GM19328 (cell line): ENCODE measurements at regions not wholly inside any gene's neighbourhood (a gene's known extent, or its start where the extent isn't known, plus 50 kb on each side); places are given as distances from the start of the nearest gene placed in this dataset.
"Not testable (repeated sequence)": the region's sequence is repeated elsewhere in the genome, so short reads cannot be mapped to it uniquely, and the experiment has no call there.

Experiments
- ATAC-seq: cut with Tn5 transposase; IDR thresholded peaks from one replicate; pipeline ENCODE4 v1.9.1; 2021; ENCODE audit warnings: mild to moderate bottlenecking, moderate library complexity; ENCODE audit not compliant: unreplicated experiment

DNA sequence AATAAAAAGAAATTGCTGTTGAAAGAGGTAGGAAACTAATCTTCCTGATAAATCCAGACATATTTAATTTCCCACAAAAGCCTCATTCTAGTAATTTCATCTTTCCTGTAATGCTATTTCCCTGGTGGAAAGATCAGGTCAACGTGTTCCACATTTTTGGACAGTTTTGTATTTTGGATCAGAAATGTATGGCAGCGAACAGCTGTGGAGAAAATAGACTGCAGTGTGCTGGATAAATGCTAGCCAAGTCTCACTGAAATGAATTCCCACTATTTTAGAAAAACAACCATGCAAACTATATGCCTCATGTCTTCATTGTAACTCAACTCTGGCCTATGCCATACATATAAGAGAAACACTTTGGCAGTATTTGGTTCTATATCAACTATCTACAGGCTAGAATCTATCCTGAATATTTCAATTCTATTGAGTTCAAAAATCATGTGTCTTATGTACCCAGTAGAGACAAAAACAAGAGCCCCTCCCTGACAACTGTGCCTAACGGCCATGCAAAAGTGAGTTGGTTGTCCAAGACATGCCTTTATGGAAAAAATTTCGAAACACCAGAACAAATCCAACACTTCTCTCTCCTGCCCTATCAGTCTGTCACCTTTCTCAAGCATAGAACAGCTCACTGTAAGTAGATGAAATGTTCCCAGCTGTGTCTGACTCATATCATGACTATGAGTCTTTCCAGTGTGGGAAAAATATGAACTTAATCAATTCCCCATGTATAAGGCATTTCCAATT lies 191.3 kb upstream of the NREP start:
- ATAC-seq: no peak

DNA sequence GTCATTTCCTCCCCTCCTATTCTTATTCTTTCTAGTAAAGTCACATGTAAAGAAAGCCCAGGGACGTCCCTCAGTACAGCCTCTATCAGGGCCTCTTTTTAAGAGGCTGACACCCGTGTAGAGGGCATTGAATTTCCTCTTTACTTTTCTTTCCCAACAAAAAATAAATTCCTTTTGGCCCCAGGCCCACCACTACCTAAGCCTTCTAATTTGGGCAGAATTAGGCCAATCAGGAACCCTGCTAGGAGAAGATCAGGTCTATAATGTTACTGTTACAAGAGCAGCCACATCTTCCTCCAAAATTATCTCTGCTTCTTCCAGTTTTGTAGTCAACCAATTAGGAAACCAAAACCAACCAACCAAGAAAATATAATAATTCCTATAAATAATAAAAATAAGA lies 189.6 kb upstream of the NREP start:
- no peak for ATAC-seq

DNA sequence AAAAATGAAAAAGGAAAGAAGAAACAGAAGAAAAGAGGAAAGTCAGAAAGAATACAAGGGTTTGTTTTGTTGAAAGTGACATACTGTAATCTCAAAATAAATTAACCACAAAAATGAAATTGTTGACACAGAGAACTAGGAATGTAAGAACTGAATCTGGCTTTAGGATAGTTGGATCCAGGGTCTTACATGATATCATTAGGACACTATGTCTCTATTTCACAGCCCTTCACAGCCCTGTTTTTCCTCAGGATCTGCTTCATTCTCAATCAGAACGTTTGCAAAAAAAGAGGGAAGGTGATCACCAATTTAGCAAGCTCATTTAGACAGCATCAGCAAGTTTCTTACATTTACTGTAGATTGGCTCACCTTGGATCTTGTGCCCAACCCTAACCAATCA lies 188.5 kb upstream of the NREP start:
- no peak for ATAC-seq

DNA sequence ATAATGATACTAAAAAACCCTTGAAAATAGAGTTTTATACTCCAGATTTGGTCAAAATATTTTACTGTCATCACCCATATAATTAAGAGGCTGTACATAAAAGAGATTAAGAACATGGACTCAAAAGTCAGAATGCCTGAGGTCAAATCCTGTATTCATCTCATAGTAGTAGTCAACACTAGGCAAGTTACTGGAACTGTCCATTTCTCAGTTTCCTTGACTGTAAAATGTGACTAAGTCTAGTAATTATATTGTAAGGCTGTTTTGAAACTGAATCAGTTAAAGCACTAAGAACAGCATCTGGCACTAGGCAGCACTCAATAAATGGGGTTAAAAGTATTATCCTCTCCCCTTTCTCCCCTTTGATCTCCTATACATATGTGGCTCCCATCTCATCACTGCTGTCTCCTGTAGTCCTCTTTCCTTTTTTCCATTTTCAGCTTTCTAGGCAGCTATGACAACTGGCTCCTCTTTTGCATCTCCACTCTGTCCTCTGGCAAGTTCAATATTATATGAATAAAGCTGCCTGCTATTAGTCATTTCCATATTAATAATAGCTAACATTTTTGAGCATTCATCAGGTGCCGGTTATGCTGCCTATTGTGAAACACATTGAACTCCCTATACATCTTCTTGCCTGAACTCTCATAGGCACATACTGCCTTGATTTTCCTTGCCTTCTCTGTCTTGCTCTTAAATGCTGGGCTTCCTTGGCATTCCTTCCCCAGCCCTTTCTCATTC lies 185.8 kb upstream of the NREP start:
- no peak for ATAC-seq

- no peak for ATAC-seq
Measured at GRCh38 chr5:111942201-111942600, 185.2 kb upstream of the NREP start.

DNA sequence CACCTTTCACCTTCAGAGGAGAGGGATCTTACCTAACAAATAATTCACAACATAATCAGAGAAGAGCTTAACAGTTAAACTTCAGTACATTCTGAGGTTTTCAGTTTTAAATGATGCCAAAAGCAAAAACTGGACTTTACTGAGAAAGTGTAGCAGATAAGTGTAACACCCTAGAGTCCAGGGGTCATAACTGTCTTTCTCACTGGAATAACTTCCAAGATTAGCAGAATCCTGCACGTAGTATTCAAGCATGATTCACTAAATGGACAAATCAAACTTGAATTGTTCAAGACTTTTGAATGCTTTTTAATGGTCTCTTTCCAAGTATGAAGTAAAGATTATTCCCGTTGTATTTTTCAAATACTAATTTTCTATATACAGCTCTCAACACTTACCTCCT lies 180.1 kb upstream of the NREP start:
- no peak for ATAC-seq

- no peak for ATAC-seq
Measured at GRCh38 chr5:111935835-111936234, 178.8 kb upstream of the NREP start.

DNA sequence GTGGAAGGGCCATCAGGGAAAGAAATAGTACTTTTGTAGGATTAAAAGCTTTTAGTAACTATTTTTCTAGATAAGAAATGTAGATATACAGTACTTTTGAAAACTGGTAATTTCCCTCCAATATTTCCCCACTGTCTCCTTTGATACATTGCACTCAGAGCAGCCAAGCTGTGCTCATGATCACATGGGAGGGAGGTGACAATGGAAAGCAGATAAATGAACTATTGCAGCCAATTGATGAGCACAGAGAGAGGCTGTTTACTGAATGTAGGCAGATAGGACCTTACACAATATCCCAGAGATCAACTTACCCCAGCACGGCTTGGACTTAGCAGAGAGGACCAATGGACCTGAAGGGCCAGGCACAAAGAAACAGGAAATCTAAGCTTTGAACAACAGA lies 178.0 kb upstream of the NREP start:
- ATAC-seq: no peak

DNA sequence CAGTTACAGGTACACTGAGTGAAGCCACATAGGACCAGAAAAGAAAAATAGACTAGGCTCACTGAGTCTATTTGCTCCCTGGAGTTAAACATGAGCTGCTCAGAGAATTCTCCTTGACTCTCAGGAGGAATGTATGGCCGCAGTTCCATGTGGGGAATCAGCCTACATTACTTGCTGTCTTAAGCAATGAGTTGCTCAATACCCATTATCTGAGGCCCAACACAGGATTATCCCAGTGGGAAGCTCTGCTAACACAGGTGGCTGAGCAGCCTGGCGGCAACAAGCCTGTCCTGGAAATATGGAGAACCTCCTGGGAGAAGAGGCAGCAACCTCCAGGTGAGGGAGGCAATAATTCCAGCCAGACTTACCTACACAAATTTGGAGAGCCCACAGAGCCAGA lies 177.5 kb upstream of the NREP start:
- no peak for ATAC-seq

- ATAC-seq: no peak
Measured at GRCh38 chr5:111933086-111933485, 176.1 kb upstream of the NREP start.

DNA sequence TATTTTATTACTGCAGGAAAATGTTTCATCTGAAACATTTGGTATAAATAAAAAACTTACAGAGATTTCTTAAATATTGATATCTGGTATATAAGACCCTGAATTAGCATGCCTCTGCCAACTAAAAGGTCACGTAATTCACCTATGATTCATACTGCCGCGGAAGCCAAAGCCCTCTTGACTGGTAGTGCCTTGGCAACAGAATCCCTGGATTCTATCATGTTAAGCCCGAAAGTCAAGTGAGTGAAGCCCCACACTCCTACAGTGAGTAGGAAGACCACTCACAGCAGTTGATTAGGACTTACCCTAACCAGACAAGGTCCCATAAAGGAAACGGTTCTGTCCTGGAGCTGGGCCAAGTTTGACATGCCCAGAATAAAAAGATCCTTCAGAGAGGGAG lies 175.6 kb upstream of the NREP start:
- ATAC-seq: no peak

- no peak for ATAC-seq
Measured at GRCh38 chr5:111932199-111932598, 175.2 kb upstream of the NREP start.

- ATAC-seq: no peak
Measured at GRCh38 chr5:111931655-111932054, 174.7 kb upstream of the NREP start.

GRCh38 chr5:111930905-111931461 lies 174.0 kb upstream of the NREP start:
- ATAC-seq: no peak

DNA sequence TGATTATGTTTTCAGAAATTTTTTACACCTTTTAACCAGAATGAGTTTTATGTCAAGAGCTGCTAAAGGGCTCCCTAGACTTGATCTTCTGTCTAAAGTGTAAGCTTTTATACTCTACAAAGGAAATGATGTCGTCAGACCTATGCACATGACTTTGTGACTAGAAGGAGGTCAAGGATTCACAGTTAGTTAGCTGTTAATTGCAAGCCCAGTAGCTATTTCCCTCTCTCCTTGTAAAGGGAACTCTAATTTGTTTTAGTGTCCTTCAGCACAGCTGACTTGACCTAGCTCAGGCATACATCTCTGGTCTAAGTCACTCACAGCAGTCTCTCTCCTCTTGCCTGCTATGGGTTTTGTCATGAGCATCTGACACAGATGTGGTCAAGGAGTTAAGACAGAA lies 173.5 kb upstream of the NREP start:
- ATAC-seq: no peak

- ATAC-seq: no peak
Measured at GRCh38 chr5:111929867-111930266, 172.9 kb upstream of the NREP start.

GRCh38 chr5:111929261-111929660 lies 172.3 kb upstream of the NREP start:
- ATAC-seq: no peak

DNA sequence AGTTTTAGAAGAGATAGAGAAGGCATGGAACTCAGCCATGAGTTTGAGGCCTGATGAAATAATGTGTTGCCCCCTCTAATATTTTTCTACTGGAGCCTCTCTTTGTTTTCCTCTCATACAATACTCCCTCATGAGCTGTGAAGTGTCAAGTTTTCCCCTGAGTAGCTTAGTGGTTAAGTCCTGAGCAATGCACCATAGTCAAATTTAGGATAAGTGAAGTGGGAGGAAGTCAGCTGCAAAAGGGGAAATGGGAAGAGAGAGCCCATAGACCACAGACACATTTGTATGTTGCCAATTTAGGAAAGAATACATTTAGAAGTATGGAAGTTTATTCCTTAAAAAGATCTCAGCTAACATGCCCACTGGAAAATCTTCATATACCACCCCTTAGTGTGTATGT lies 171.5 kb upstream of the NREP start:
- ATAC-seq: no peak

GRCh38 chr5:111927191-111927590 lies 170.2 kb upstream of the NREP start:
- ATAC-seq: no peak

GRCh38 chr5:111926026-111926425 lies 169.0 kb upstream of the NREP start:
- ATAC-seq: no peak

GRCh38 chr5:111922344-111922743 lies 165.3 kb upstream of the NREP start:
- ATAC-seq: no peak

- ATAC-seq: not testable (repeated sequence)
Measured at GRCh38 chr5:111921691-111922090, 164.7 kb upstream of the NREP start.
